Gastroesophageal sphincter (tissue), 4 donors: ENCODE measurements at regions not wholly inside any gene's neighbourhood (a gene's known extent, or its start where the extent isn't known, plus 50 kb on each side); places are given as distances from the start of the nearest gene placed in this dataset.

ENCODE experiments used
- ATAC-seq: fragments of 150-250 bp; one replicate; pipeline ENCODE4 v1.9.1; 2016; ENCODE audit warnings: mild to moderate bottlenecking, moderate library complexity
- H3K27ac ChIP-seq, 4 donors: fragments of 200-600 bp; sonication (generic) in 3 of 4; 1 replicate in 3 of 4; 2 replicates in 1 of 4; pipeline ENCODE4 v1.5.1; 2016 to 2019
- H3K27me3 ChIP-seq: fragments of 200-600 bp; sonication (generic); one replicate; pipeline ENCODE4 v1.5.1; 2019
- H3K36me3 ChIP-seq, 2 donors: fragments of 200-600 bp; sonication (generic); one replicate each; pipeline ENCODE4 v1.5.1; 2019; ENCODE audit warnings: control low read depth in 1 of 2
- H3K4me1 ChIP-seq, 3 donors: fragments of 200-600 bp; sonication (generic); 1 replicate in 2 of 3; 2 replicates in 1 of 3; pipeline ENCODE4 v1.5.1; 2016 to 2019; ENCODE audit warnings: control low read depth in 2 of 3
- H3K4me3 ChIP-seq, 2 donors: fragments of 200-600 bp; sonication (generic); one replicate each; pipeline ENCODE4 v1.5.1; 2019; ENCODE audit warnings: mild to moderate bottlenecking in 1 of 2, moderate library complexity in 1 of 2
- H3K9me3 ChIP-seq, 3 donors: fragments of 200-600 bp; sonication (generic); one replicate each; pipeline ENCODE4 v1.5.1; 2017 to 2019; ENCODE audit warnings: control low read depth in 2 of 3
- EP300 ChIP-seq: sonication (generic); formaldehyde crosslinking; IDR thresholded peaks from one replicate; pipeline ENCODE4 v1.6.1; 2017; ENCODE audit warnings: antibody characterized with exemption, mild to moderate bottlenecking
- POLR2A ChIP-seq, 2 donors: fragments of 450-650 bp; IDR thresholded peaks; one replicate each; pipeline ENCODE4 v1.6.1; 2017; ENCODE audit warnings: antibody characterized with exemption in 2 of 2, mild to moderate bottlenecking in 2 of 2, moderate library complexity in 1 of 2
- POLR2AphosphoS5 ChIP-seq: sonication (generic); formaldehyde crosslinking; IDR thresholded peaks from one replicate; pipeline ENCODE4 v1.6.1; 2017; ENCODE audit warnings: antibody characterized with exemption
- WGBS, 2 donors: methylation state at CpG; one replicate each; pipeline ENCODE4 v1.1.5; 2018; ENCODE audit warnings: low coverage in 1 of 2; 5-methylcytosine and 5-hydroxymethylcytosine counted together
- TF ChIP-seq, protein P1 (sequence below), 4 experiments: fragments of 200-600 bp in 2 of 4; fragments of 450-650 bp in 2 of 4; sonication (generic) in 1 of 4; IDR thresholded peaks; one replicate each; pipeline ENCODE4 v1.5.1; 2017 to 2019; ENCODE audit warnings: antibody characterized with exemption in 4 of 4, mild to moderate bottlenecking in 2 of 4, moderate library complexity in 2 of 4

DNA sequence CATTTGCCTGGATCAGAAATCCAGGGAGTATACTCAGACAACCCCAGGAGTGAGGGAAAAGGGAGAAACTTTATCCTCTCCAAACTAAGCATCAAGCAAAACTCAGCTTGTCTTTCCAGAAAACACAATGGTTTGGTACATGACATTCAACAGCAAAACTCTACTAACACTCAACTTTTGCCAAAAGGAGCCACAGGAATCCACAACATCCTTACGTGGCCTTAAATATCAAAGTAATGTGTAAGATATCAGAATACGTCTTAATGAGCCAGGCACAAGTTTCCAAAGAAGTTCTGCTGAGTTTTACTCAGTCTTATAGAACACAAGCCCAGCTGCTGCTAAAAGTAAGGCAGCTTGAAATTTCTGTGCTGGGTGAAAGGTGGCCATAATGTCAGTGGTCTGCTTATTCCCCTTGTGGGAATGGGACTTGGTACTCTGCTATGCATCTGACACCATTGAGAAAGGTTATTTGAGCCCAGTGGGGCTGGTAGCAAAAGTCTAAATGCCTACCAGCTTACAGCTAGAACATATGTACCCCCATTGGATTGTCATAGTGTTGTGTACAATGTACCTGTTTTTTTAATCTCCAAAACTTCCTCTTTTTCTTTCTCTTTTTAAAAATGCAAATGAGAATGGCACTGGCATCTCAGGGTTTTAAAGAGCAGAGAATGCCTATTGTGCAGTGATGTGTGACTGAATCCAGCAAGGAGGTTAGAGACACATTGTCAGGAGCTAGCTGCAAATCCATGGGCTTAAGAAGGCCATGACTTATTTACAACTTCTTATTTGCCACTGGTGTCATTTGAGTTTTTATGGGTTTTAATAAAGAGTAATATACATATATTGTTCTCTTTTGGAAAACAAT, 62.0 kb upstream of the ST6GALNAC3 start:
- Histone ChIP-seq H3K27ac (no peak overlapping the region), H3K9me3 (no peaks in the 10 kb centered on the region), H3K4me3 (no peak overlapping the region), H3K4me1 (no peaks in the 10 kb centered on the region), H3K27me3 (no peaks in the 10 kb centered on the region), H3K36me3 (no peaks in the 10 kb centered on the region)
- WGBS, 2 donors = 83 to 100% methylated on average over 1 to 2 of the region's 2 CpGs
- TF ChIP-seq, protein P1, sequence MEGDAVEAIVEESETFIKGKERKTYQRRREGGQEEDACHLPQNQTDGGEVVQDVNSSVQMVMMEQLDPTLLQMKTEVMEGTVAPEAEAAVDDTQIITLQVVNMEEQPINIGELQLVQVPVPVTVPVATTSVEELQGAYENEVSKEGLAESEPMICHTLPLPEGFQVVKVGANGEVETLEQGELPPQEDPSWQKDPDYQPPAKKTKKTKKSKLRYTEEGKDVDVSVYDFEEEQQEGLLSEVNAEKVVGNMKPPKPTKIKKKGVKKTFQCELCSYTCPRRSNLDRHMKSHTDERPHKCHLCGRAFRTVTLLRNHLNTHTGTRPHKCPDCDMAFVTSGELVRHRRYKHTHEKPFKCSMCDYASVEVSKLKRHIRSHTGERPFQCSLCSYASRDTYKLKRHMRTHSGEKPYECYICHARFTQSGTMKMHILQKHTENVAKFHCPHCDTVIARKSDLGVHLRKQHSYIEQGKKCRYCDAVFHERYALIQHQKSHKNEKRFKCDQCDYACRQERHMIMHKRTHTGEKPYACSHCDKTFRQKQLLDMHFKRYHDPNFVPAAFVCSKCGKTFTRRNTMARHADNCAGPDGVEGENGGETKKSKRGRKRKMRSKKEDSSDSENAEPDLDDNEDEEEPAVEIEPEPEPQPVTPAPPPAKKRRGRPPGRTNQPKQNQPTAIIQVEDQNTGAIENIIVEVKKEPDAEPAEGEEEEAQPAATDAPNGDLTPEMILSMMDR (IDR thresholded peaks at IDR 0.05) = no peak
- no peak for TF ChIP-seq POLR2AphosphoS5
- no peak for TF ChIP-seq POLR2A (IDR thresholded peaks at IDR 0.05)
- TF ChIP-seq EP300 = no peak
- no peak for ATAC-seq

DNA sequence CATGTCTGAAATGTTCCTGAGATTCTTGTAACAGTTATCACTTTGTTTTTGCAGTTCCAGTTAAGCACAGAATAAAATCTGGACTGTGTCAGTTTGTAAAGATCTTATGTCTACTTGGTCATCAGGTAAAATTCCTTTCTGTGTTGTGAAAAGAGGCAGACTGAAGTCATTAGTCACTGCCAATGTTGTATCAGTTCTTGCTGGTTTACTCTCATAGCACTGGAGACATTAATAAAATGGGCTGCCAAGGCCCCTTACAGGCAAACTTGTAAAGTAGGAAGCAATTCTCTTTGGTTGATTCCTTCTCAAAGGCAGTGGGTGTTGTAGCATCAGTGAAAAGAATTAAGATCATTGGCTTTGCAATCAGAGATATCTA, 61.4 kb upstream of the ST6GALNAC3 start:
- Histone ChIP-seq H3K36me3 (no peaks in the 10 kb centered on the region), H3K9me3 (no peaks in the 10 kb centered on the region), H3K27me3 (no peaks in the 10 kb centered on the region), H3K4me1 (no peaks in the 10 kb centered on the region), H3K27ac (no peak overlapping the region), H3K4me3 (no peak overlapping the region)
- no peak for ATAC-seq
- no peak for TF ChIP-seq POLR2A (IDR thresholded peaks at IDR 0.05)
- TF ChIP-seq POLR2AphosphoS5 = no peak
- TF ChIP-seq, protein P1 (IDR thresholded peaks at IDR 0.05) = no peak
- no peak for TF ChIP-seq EP300

DNA sequence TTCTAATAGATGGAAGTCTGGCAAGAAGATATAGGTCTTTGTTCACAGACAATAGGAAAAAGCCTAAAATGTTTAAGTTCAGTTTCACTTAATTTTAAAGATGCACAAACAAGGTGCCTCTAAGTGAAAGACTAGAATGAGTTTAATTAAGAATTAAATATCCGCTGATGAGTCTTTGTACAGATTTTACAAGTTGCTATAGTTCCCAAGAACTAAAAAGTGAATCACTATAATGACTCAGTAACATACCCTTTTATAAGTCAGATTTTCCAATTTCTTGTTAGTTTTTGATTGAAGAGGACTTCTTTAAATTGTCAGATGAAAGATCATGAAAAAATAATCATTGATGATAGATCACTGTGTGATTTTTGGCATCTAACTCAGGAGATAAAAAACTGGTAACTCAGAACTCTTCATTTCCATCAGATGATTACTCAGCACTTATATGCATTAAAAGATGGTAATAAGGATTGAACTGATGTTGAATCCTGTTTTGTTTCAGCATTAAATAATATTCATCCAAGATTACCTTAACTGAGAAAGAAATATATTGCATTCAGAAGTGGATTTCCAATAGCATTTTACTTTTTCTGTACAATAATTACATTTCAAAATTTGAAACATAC, 59.0 kb upstream of the ST6GALNAC3 start:
- ATAC-seq = no peak
- 91 to 95% methylated on average over 1 of the region's 1 CpG for WGBS, 2 donors
- Histone ChIP-seq H3K27me3 (no peaks in the 10 kb centered on the region), H3K27ac (no peak overlapping the region), H3K36me3 (no peaks in the 10 kb centered on the region), H3K4me1 (no peaks in the 10 kb centered on the region), H3K4me3 (no peak overlapping the region), H3K9me3 (no peaks in the 10 kb centered on the region)
- TF ChIP-seq EP300 = no peak
- no peak for TF ChIP-seq POLR2A (IDR thresholded peaks at IDR 0.05)
- no peak for TF ChIP-seq POLR2AphosphoS5
- TF ChIP-seq, protein P1 (IDR thresholded peaks at IDR 0.05) = no peak

DNA sequence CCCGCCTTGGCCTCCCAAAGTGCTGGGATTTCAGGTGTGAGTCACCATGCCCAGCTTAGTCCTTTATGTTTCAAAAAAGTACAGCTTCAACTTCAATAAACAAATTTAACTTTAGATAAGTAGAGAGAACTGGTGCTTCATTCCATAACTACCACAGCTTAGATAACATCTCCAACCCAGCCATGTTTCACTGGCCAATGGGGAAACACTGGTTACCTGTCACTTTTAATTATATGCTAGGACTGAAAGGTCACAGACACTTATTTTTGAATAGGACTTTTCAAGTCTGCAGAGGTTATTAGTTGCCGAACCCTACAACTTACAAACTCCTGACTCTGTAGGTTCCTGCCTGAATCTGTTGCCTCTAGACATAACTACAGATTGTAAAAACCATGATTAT, 56.5 kb upstream of the ST6GALNAC3 start:
- Histone ChIP-seq H3K9me3 (no peaks in the 10 kb centered on the region), H3K27ac (no peak overlapping the region), H3K36me3 (no peaks in the 10 kb centered on the region), H3K4me1 (no peaks in the 10 kb centered on the region), H3K27me3 (no peaks in the 10 kb centered on the region), H3K4me3 (no peak overlapping the region)
- WGBS, 2 donors = 95% methylated on average over 2 of the region's 2 CpGs; no CpG with 5 or more reads in 1 of the 2 donors
- TF ChIP-seq POLR2AphosphoS5 (no peak), POLR2A (IDR thresholded peaks at IDR 0.05) (no peak), EP300 (no peak)
- TF ChIP-seq, protein P1 (IDR thresholded peaks at IDR 0.05) = no peak
- ATAC-seq = no peak

DNA sequence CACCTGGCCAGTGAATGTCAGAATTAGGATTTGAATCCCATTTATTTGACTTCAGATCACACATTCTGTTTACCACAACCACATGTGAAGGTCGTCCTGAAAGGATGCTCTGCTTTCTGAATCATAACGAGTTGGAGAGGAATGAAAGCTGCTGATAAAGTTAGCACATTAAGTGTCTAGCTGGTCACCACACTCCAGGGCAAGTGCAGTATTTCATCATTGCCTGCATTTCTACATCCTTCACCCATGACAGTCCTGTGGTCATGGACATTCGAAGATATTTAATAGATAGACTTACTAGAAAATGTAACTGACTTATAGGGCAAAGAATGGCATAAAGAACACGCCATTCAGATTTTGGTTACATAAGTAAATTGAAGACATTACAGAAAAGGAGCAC, 52.7 kb upstream of the ST6GALNAC3 start:
- no peak overlapping the region for H3K4me3 ChIP-seq
- WGBS, 2 donors = 60% methylated on average over 4 of the region's 4 CpGs
- H3K36me3 ChIP-seq = no peaks in the 10 kb centered on the region
- ATAC-seq = no peak
- no peaks in the 10 kb centered on the region for H3K27me3 ChIP-seq
- H3K27ac ChIP-seq = no peak overlapping the region
- no peaks in the 10 kb centered on the region for H3K4me1 ChIP-seq
- H3K9me3 ChIP-seq = no peaks in the 10 kb centered on the region
- no peak for TF ChIP-seq EP300
- TF ChIP-seq, protein P1 (IDR thresholded peaks at IDR 0.05) = no peak
- no peak for TF ChIP-seq POLR2AphosphoS5
- no peak for TF ChIP-seq POLR2A (IDR thresholded peaks at IDR 0.05)
